ENCODE measurements at regions not wholly inside any gene's neighbourhood (a gene's known extent, or its start where the extent isn't known, plus 50 kb on each side); places are given as distances from the start of the nearest gene placed in this dataset.

DNA sequence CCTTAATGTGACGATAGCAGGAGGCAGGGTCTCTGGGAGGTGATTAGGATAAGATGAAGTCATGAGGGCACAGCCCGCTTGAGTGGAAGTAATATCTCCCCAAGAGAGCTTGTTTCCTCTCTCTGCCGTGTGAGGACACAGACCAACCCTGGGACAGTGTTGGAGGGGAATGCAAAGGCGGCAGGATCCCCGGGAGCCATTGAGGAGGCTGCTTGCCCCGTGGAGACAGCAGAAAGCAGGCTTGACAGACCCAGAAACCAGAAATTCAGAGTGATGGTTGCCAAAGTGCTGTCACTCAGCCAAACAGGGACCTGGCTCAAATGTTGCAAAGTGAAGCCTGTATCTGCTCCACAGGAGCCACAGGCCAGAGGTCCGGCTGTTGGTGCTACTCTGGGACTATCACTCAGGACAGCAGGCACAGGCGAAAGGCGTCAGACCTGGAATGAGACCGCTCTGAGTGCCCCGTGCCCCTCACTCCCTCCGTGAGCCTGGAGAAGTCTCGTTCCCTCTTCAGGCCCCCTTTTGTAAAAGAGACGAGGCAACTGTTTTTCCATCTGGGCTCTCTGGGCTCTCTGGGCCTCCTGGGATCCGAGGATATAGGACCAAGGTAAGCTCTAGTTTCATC lies 96.6 kb upstream of the VANGL1 start:
- TF ChIP-seq CTCF (IDR thresholded peaks at IDR 0.05): no peak

DNA sequence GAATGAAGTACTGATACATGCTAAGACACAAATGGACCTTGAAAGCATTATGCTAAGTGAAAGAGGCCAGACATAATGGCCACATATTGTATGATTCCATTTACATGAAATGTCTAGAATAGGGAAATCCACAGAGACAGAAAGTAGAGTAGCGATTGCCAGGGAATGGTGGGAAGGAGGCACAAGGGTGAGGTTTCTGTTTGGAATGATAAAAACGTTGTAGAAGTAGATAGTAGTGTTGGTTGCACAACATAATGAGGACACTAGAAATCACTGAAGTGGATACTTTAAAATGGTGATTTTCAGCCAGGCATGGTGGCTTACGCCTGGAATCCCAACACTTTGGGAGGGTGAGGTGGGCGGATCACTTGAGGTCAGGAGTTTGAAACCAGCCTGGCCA lies 97.6 kb upstream of the VANGL1 start:
- no peak for TF ChIP-seq CTCF (IDR thresholded peaks at IDR 0.05)

GRCh38 chr1:115543247-115543646 lies 98.5 kb upstream of the VANGL1 start:
- TF ChIP-seq CTCF (IDR thresholded peaks at IDR 0.05): no peak

DNA sequence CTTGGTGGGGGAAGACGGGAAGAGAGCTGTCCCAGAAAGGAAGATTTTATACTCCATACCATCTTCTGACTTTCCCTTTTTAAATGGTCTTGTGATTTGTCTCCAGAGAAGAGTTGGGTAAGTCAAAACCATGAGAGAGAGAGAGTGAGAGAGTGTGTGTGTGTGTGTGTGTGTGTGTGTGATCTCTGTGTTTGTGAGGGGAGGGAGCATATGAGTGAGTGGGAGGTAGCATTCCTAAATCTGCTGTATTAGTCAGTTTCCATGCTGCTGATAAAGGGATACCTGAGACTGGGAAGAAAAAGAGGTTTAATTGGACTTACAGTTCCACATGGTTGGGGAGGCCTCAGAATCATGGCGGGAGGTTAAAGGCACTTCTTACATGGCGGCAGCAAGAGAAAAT lies 102.0 kb upstream of the VANGL1 start:
- no peak for TF ChIP-seq CTCF (IDR thresholded peaks at IDR 0.05)

GRCh38 chr1:115539061-115539460 lies 102.7 kb upstream of the VANGL1 start:
- TF ChIP-seq CTCF (IDR thresholded peaks at IDR 0.05): no peak

DNA sequence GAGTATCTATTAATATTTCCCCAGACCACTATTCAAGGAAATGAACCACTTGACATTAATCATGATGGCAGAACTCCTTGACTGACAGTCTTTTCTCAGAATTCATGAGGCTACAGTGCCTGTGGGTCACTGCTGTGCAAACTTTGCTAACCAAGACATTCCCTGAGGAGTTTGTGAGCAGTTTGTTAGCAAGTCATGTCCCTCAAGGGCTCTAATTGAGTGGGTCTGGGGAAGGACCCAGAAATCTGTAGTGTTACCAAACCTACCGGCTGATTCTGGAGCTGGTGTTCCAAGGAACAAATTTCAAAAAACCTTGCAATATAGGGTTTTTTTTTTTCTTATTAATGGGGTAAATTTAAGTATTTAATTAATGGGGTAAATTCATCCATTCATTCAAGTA lies 103.2 kb upstream of the VANGL1 start:
- no peak for TF ChIP-seq CTCF (IDR thresholded peaks at IDR 0.05)

DNA sequence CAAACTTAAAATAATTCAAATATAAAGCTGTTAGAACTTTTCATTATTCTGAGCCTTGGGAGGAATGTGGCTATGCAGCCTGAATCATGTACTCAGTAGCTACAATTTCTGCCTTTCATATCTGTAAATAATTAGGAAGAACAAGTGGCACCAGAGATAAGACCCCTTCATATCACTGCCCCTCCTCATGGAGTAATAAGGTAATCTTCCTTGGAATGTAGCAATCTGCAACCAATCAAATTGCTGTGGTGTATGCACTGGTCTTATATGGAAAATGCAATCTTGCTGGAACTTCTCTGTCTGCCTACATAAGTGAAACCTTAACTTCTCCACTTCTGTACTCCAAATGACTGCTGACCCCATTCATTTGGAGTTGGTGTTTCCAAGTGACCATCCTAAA lies 104.4 kb upstream of the VANGL1 start:
- TF ChIP-seq CTCF (IDR thresholded peaks at IDR 0.05): no peak

- TF ChIP-seq CTCF (IDR thresholded peaks at IDR 0.05): no peak
Observed at GRCh38 chr1:115536279-115536816, 105.4 kb upstream of the VANGL1 start.

All from LNCAP (cell line).